Glomerular visceral epithelial cell (primary cell): ENCODE measurements at regions not wholly inside any gene's neighbourhood (a gene's known extent, or its start where the extent isn't known, plus 50 kb on each side); places are given as distances from the start of the nearest gene placed in this dataset.

Experiments
- DNase-seq: peaks from one replicate; pipeline ENCODE4 v3.0.0-alpha.2; 2016; ENCODE audit errors: extremely low spot score

- DNase-seq, result no peak
Observed at GRCh38 chr4:115803825-115804224, 690.4 kb upstream of the NDST4 start.

- no peak for DNase-seq
Observed at GRCh38 chr4:115790812-115791211, 677.4 kb upstream of the NDST4 start.

- DNase-seq, result no peak
Observed at GRCh38 chr4:115781528-115782146, 668.2 kb upstream of the NDST4 start.

DNA sequence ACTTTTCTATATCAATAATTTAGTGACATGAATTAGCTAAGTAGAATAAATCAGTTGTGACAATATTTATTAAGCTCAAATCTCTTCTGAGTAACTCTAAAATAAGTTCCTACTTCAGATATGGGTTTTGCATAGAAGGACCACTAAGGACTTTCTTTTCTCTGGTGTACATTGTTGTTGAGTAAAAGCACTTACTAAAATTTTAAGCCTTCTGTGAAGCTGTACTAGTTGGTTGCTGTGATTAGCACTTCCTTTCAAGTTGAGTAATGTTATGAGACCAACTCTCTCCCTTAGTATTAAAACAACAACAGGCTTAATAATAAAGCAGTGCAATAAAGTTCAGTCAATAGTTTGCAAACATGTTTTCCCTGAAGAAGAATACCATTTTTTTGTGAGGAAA, 667.4 kb upstream of the NDST4 start:
- DNase-seq, result no peak

- DNase-seq, result no peak
Observed at GRCh38 chr4:115780268-115780667, 666.8 kb upstream of the NDST4 start.

GRCh38 chr4:115770046-115770543, 656.7 kb upstream of the NDST4 start:
- DNase-seq, result no peak

- no peak for DNase-seq
Observed at GRCh38 chr4:115769396-115769795, 656.0 kb upstream of the NDST4 start.

GRCh38 chr4:115763051-115763450, 649.6 kb upstream of the NDST4 start:
- no peak for DNase-seq

GRCh38 chr4:115759231-115759630, 645.8 kb upstream of the NDST4 start:
- DNase-seq, result no peak

DNA sequence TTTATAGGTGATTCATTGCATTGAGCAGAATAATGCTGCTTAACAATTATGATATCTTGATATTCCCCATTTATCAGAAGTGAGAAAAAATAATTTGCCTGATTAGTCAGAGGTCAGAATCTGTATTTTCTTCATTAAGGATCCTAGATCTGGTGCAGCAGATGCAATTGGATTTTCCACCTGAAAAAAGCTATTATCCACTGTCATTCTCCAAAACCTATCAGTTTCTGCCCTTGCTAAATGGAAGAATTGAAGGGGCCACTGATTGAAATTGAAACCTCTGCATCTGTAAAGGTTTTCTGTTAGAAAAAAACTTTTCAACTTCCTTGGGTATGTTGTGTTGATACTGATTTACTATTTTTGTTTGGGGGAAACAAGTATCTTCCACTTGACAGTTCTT, 636.0 kb upstream of the NDST4 start:
- no peak for DNase-seq

DNA sequence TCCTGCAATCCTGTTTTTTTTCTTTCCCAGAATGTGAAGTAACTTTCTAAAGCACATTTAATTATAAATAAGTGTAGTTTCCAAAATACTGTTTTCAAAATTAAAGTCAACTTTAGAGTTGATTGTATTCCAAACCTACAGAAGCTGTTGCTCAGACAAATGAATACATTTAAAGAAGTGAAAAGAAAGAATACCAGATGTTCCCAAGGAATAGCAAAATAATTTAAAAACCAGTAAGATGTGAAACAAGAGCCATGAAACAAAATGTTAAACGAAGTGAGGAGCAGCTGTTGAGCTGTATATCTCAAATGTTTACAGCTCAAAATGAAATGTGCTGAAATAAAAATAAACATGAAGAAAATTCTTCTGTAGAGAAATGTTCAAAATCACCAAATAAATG, 627.4 kb upstream of the NDST4 start:
- no peak for DNase-seq

- DNase-seq, result no peak
Observed at GRCh38 chr4:115729739-115730266, 616.4 kb upstream of the NDST4 start.

DNA sequence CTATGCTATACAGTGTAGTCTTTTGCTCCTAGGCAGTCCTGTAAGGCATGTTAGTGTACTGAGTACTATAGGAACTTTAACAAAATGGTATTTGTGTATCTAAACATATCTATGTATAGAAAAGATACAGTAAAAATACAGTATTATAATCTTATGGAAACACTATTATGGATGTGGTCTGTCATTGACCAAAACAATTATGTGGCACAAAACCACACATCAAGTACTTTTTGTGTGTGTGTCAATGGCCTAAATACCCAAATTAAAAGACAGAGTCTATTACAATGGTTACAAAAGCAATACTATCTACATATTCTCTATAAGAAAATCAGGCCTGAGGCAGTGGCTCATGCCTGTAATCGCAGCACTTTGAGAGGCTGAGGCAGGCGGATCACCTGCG, 610.2 kb upstream of the NDST4 start:
- DNase-seq, result no peak

- no peak for DNase-seq
Observed at GRCh38 chr4:115720611-115721010, 607.2 kb upstream of the NDST4 start.

- peak; percentile 4 for DNase-seq
Observed at GRCh38 chr4:115711575-115711974, 598.2 kb upstream of the NDST4 start.

DNA sequence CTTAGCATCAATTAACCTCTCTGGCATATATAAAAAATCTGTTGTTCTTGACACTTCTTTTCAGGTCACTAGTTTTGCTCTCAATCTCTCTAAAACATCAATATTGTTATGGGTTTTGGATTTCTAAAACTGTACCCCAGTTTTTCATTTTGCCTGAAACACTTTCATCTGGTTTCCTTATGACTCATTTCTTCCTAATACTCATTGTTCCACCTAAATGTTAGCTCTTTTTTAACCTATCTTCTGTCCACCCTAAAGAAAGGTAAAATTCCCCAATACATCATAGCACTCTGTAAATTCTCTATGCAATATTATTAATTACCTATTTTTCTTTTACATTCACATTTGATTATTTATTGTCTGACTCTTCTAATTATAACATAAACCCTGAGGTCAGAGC, 575.5 kb upstream of the NDST4 start:
- no peak for DNase-seq

GRCh38 chr4:115687052-115687755, 573.8 kb upstream of the NDST4 start:
- DNase-seq, result no peak

DNA sequence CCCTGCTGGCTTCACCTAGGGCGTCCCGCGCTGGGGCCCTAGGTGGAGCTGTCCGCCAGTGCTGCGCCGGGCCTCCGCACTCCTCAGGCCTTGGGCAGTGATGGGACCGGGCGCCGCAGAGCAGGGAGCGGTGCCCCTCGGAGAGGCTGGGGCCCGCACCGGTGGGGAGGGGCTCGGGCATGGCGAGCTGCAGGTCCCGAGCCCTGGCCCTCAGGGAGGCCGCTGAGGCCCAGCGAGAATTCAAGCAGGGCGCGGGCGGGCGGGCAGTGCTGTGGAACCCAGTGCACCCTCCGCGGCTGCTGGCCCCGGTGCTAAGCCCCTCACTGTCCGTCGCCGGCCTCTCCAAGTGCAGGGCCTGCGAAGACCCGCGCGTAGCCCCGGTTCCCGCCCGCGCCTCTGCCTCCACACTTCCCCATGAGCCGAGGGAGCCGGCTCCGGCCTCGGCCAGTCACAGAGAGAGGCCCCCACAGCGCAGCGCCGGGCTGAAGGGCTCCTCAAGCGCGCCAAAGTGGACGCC, 565.1 kb upstream of the NDST4 start:
- no peak for DNase-seq

DNA sequence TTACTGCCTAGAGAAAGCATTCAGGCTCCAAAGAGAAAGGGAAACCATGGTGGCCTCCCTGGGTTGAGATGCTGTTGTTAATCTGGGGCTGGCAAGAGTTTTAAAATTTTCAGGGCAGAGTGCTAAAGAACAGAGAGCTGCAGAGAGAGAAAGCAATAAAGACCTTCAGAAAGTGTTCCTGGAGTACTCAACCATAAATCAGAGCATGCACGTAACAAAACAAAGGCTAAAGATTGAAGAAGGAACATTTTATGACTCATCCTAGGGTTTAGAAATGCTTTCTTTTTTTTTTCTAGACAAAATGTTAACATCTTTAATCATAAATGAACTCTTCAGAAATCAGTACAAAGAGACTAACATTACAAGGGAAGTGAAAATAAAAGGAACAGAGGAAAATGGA, 562.3 kb upstream of the NDST4 start:
- no peak for DNase-seq

DNA sequence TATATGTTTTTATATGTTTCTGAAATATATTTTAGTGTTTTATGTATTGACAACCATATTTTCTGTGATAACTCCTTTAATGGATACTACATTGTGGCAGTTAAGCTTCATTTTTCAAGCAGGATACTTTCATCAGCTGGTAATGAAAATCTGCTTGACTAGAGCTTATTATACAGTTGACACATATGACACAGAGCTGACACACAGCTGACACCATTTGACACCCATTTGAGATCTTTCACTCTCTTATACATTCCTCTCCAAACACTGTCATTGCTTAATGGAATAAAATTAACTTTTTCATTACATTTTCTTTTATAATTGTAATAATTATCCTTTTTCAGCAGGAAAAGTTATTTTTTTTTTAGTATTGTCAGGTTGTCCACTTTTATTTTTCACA, 561.1 kb upstream of the NDST4 start:
- DNase-seq, result no peak

GRCh38 chr4:115671581-115671980, 558.2 kb upstream of the NDST4 start:
- DNase-seq, result no peak

DNA sequence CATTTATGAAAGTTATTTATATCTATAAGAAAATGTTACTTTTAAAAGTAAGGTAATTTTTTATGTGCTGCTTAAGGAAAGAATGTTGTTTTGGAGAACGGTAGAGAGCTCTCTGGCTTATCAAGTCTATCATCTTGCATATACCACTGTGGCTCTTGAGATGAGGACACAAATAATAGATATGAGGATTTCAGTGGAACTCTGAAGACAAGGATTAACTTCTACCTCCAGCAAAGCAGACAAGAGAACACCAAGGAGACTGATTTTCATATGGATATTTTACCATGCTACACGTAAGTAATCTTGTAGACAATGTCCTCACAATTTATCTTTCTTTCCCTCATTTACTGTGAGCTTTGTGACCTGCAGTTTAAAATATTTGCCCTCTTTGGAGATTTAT, 557.5 kb upstream of the NDST4 start:
- no peak for DNase-seq

DNA sequence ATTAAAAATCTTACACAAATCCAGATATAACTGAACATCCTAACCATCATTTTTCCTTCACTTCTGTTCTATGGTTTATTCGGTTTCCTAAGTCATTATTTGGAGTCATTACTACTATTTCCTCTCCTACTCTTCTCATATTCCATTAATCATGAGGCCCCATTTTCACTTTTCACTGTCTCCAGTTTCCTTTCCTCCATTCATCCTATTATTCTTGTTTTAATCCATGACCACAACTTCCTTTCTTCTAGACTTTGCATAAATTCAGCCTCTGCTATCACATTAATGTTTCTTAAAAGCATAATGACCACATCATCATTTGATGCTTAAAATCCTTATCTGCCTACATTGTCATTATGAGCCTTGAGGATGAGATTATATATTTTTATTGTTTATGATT, 555.0 kb upstream of the NDST4 start:
- no peak for DNase-seq
